K562 (cell line): ENCODE measurements at regions not wholly inside any gene's neighbourhood (a gene's known extent, or its start where the extent isn't known, plus 50 kb on each side); places are given as distances from the start of the nearest gene placed in this dataset.

Experiments used
- ATAC-seq: fragments of 200-7000 bp; cut with Tn5 transposase; 3 replicates; pipeline ENCODE4 v1.9.1; 2020; ENCODE audit warnings: moderate library complexity
- BruUV-seq: library from RNA; stranded (reverse); fragments of 400-500 nt; replicated peaks from 2 replicates; lab custom pipeline; 2021; lab: Mats Ljungman, UMichigan
- CTCF ChIA-PET: fragments of 300-600 bp; formaldehyde crosslinking; extraction: SDS; loops from one replicate; lab custom pipeline; 2021; ENCODE audit warnings: low intra/inter-chr PET ratio; lab: Yijun Ruan, JAX
- POLR2A ChIA-PET: fragments of 300-600, 350-650 bp; sonication (Branson Sonifier 250); formaldehyde crosslinking; extraction: SDS; loops from one replicate; lab custom pipeline; 2021; ENCODE audit warnings: antibody characterized with exemption, inconsistent platforms; lab: Yijun Ruan, JAX
- DNase-seq, 4 experiments: peaks; one replicate each; pipeline versions ENCODE4 v3.0.0 to v3.0.0-alpha.2; 2011 to 2018; ENCODE audit warnings: low spot score in 3 of 4, mixed read lengths in 3 of 4; ENCODE audit errors: extremely low read depth in 1 of 4
- FAIRE-seq: peaks from 2 replicates; lab custom pipeline; 2011; peaks lifted over from hg19 to GRCh38; lab: Jason Lieb, UNC
- H2AFZ ChIP-seq: 2 replicates; pipeline ENCODE4 v1.6.0; 2011; ENCODE audit warnings: low read depth, low read length, control low read depth, inconsistent platforms
- H3K27ac ChIP-seq: fragments of 200-600 bp; 3 replicates; pipeline ENCODE4 v1.8.0; 2011; ENCODE audit warnings: low read depth, mild to moderate bottlenecking, control low read depth, inconsistent platforms, low read length, moderate library complexity, mixed read lengths; ENCODE audit errors: extremely low read depth
- H3K27me3 ChIP-seq, 2 experiments: fragments of 300-600 bp in 1 of 2; 2 replicates in 1 of 2; 3 replicates in 1 of 2; pipeline versions ENCODE4 v1.6.0 to v1.8.0; 2011; ENCODE audit warnings: inconsistent platforms in 2 of 2, low read length in 2 of 2, mild to moderate bottlenecking in 1 of 2, mixed read lengths in 1 of 2, moderate library complexity in 1 of 2; ENCODE audit not compliant: control insufficient read depth in 2 of 2, insufficient read depth in 2 of 2
- H3K36me3 ChIP-seq: fragments of 300-600 bp; 3 replicates; pipeline ENCODE4 v1.8.0; 2011; ENCODE audit warnings: mild to moderate bottlenecking, low read length, inconsistent platforms; ENCODE audit not compliant: control insufficient read depth, insufficient read depth
- H3K4me1 ChIP-seq, 2 experiments: fragments of 200-600 bp in 1 of 2; replicated peaks in 1 of 2; 2 replicates in 1 of 2; 3 replicates in 1 of 2; pipeline versions ENCODE4 v1.5.1 to v1.8.0; 2011; ENCODE audit warnings: inconsistent platforms in 2 of 2, low read length in 2 of 2, mild to moderate bottlenecking in 1 of 2, mixed read lengths in 1 of 2, moderate library complexity in 1 of 2; ENCODE audit not compliant: control insufficient read depth in 2 of 2, insufficient read depth in 2 of 2
- H3K4me2 ChIP-seq: 2 replicates; pipeline ENCODE4 v1.6.1; 2011; ENCODE audit warnings: low read length, control low read depth, inconsistent platforms, mixed read lengths; ENCODE audit not compliant: insufficient read depth
- H3K4me3 ChIP-seq: fragments of 200-600 bp; sonication (generic), shearing (Covaris generic); 2 replicates; pipeline ENCODE4 v1.5.1; 2016; ENCODE audit warnings: control low read depth, inconsistent platforms
- H3K79me2 ChIP-seq: fragments of 200-600 bp; 3 replicates; pipeline ENCODE4 v1.8.0; 2011; ENCODE audit warnings: low read length, inconsistent platforms; ENCODE audit not compliant: control insufficient read depth, insufficient read depth
- H3K9ac ChIP-seq, 2 experiments: 2 replicates each; pipeline versions ENCODE4 v1.6.0 to v1.6.1; 2011; ENCODE audit warnings: low read depth in 2 of 2, low read length in 2 of 2, control low read depth in 1 of 2, inconsistent platforms in 1 of 2, mild to moderate bottlenecking in 1 of 2, mixed read lengths in 1 of 2; ENCODE audit not compliant: insufficient read depth in 1 of 2
- H3K9me1 ChIP-seq: one replicate; pipeline ENCODE4 v1.6.0; 2011; ENCODE audit warnings: inconsistent platforms, mild to moderate bottlenecking, low read length, moderate library complexity; ENCODE audit not compliant: control insufficient read depth, insufficient read depth
- H3K9me3 ChIP-seq: replicated peaks from 2 replicates; pipeline ENCODE4 v1.5.1; 2011; ENCODE audit warnings: low read depth, low read length, inconsistent platforms; ENCODE audit not compliant: control insufficient read depth, insufficient read depth
- H4K20me1 ChIP-seq: replicated peaks from 2 replicates; pipeline ENCODE4 v1.6.1; 2011; ENCODE audit warnings: low read length, inconsistent platforms, mixed read lengths; ENCODE audit not compliant: control insufficient read depth, insufficient read depth
- ATF1 ChIP-seq, 2 experiments: fragments of 450-650 bp in 1 of 2; IDR thresholded peaks; 2 replicates each; pipeline ENCODE4 v1.6.1; 2016; ENCODE audit warnings: missing compliant biosample characterization in 1 of 2, missing genetic modification characterization in 1 of 2
- HOMEZ ChIP-seq: fragments of 250-450 bp; sonication (Bioruptor Pico); IDR thresholded peaks from 2 replicates; pipeline ENCODE4 v1.4.0; 2020; ENCODE audit warnings: mild to moderate bottlenecking, moderate library complexity
- SPI1 ChIP-seq: IDR thresholded peaks from 2 replicates; pipeline ENCODE4 v1.6.1; 2011; ENCODE audit warnings: low read depth, low read length, control low read depth, borderline replicate concordance
- WGBS: fragments of 100-300 bp; shearing (Covaris generic); methylation state at CpG from one replicate; pipeline ENCODE4 v1.1.6; 2016; ENCODE audit warnings: low coverage, mixed read lengths; ENCODE audit not compliant: insufficient coverage; ENCODE audit errors: missing lambda C conversion rate; 5-methylcytosine and 5-hydroxymethylcytosine counted together
- in situ Hi-C: fragments of 300-500 bp; cut with MboI; formaldehyde crosslinking; loops from 4 replicates; pipeline ENCODE4 v1.15.0; 2018; ENCODE audit warnings: inconsistent platforms, mixed read lengths
- intact Hi-C: fragments of 100-400 bp; cut with micrococcal nuclease; formaldehyde crosslinking; loops from 2 replicates; pipeline ENCODE4 v1.14.2; 2022

DNA sequence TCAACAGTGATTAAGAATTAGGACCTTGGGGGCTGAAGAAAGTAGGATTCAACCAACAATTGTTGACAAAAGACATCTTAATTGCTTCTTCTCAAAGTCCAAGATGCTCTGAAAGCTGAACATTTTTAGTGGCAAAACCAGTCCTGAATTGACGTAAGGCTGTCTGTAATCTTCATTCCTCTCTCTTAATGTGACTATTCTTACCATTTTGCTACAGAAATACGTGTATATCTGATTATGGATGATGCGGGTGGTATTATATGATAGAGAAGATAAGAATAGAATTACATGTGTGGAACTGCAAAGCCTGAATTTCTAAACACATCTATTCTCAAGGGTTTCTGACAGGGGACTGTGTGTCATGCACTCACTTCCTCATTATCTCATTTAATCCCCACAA lies 130.3 kb upstream of the SASH1 start:
- FAIRE-seq, result peak; percentile 42
- H3K4me3 ChIP-seq, result no peak overlapping the region
- no peak for TF ChIP-seq HOMEZ
- TF ChIP-seq SPI1, result 0 out of 2 replicates have a peak, but pooled peaks have one; percentile 38
- TF ChIP-seq, all 486 proteins: peak for 1
- Histone ChIP-seq H3K9ac (no peak overlapping the region), H3K9me1 (no peaks in the 10 kb centered on the region), H3K4me1 (no peaks in the 10 kb centered on the region), H4K20me1 (peaks cover 4% of the 10 kb centered on the region; the same call in 1 of the 2 replicates), H3K9me3 (no peaks in the 10 kb centered on the region), H3K36me3 (no peaks in the 10 kb centered on the region), H3K27ac (no peak overlapping the region), H2AFZ (no peak overlapping the region), H3K27me3 (peaks cover 14 to 15% of the 10 kb centered on the region in 2 experiments), H3K4me2 (no peak overlapping the region), H3K79me2 (no peaks in the 10 kb centered on the region)
- intact Hi-C loops (no loop called here), in situ Hi-C loops (no loop called here)
- DNase-seq (no peak), ATAC-seq (no peak)
- WGBS, result 0% methylated on average over 3 of the region's 3 CpGs
- BruUV-seq, result no TSS peak
- CTCF ChIA-PET, result interaction anchor here (0.7 kb wide), 1 partner anchor 46 kb away, joined by 3 read pairs; no protein-coding TSS in a partner anchor
- POLR2A ChIA-PET, result no interaction called here

- Histone ChIP-seq H3K79me2 (no peaks in the 10 kb centered on the region), H3K27me3 (peaks cover 11 to 14% of the 10 kb centered on the region in 2 experiments), H3K4me2 (no peak overlapping the region), H3K9ac (no peak overlapping the region), H4K20me1 (peaks cover 4% of the 10 kb centered on the region; the same call in 1 of the 2 replicates), H3K27ac (no peak overlapping the region), H3K9me1 (no peaks in the 10 kb centered on the region), H3K4me1 (no peaks in the 10 kb centered on the region), H2AFZ (no peak overlapping the region), H3K36me3 (no peaks in the 10 kb centered on the region), H3K4me3 (no peak overlapping the region), H3K9me3 (no peaks in the 10 kb centered on the region)
- in situ Hi-C loops, result no loop called here
- ATAC-seq, result no peak
- TF ChIP-seq ATF1 (CRISPR knock-in tag; IDR thresholded peaks at IDR 0.05), result no peak
- TF ChIP-seq ATF1 (tag; IDR thresholded peaks at IDR 0.05), result no peak
- no peak for FAIRE-seq
- no peak for DNase-seq
- CTCF ChIA-PET, result no interaction called here
- POLR2A ChIA-PET, result no interaction called here
- intact Hi-C loops, result no loop called here
- BruUV-seq, result no TSS peak
- WGBS, result 0% methylated on average over 3 of the region's 3 CpGs
Measured at GRCh38 chr6:148213366-148213765, 129.3 kb upstream of the SASH1 start.
